Esophagus muscularis mucosa (tissue), 4 donors: ENCODE measurements at regions not wholly inside any gene's neighbourhood (a gene's known extent, or its start where the extent isn't known, plus 50 kb on each side); places are given as distances from the start of the nearest gene placed in this dataset.

ENCODE experiments used
- DNase-seq: peaks from one replicate; pipeline ENCODE4 v3.0.0-alpha.2; 2017; ENCODE audit errors: extremely low spot score
- H3K27ac ChIP-seq, 4 donors: fragments of 200-600 bp; sonication (generic); replicated peaks in 1 of 4; 1 replicate in 3 of 4; 2 replicates in 1 of 4; pipeline ENCODE4 v1.5.1; 2016 to 2019; ENCODE audit warnings: mild to moderate bottlenecking in 1 of 4
- H3K27me3 ChIP-seq, 4 donors: fragments of 200-600 bp; sonication (generic); one replicate each; pipeline versions ENCODE4 v1.5.1 to v1.6.0; 2016 to 2019
- H3K36me3 ChIP-seq, 4 donors: fragments of 200-600 bp; sonication (generic); one replicate each; pipeline ENCODE4 v1.5.1; 2016 to 2019
- H3K4me1 ChIP-seq, 4 donors: fragments of 200-600 bp; sonication (generic); one replicate each; pipeline ENCODE4 v1.5.1; 2016 to 2019
- H3K4me3 ChIP-seq, 4 donors: fragments of 200-600 bp; sonication (generic); 1 replicate in 2 of 4; 2 replicates in 2 of 4; pipeline ENCODE4 v1.5.1; 2016 to 2019; ENCODE audit warnings: mild to moderate bottlenecking in 4 of 4, moderate library complexity in 1 of 4
- H3K9me3 ChIP-seq, 4 donors: fragments of 200-600 bp; sonication (generic); 1 replicate in 3 of 4; 2 replicates in 1 of 4; pipeline ENCODE4 v1.5.1; 2016 to 2019
- CTCF ChIP-seq, 3 experiments: fragments of 200-600 bp in 2 of 3; fragments of 450-650 bp in 1 of 3; sonication (generic) in 2 of 3; IDR thresholded peaks; one replicate each; pipeline ENCODE4 v1.5.1; 2017 to 2019; ENCODE audit warnings: antibody characterized with exemption in 3 of 3, mild to moderate bottlenecking in 2 of 3, moderate library complexity in 1 of 3
- EP300 ChIP-seq: sonication (generic); formaldehyde crosslinking; IDR thresholded peaks from one replicate; pipeline ENCODE4 v1.6.1; 2017; ENCODE audit warnings: antibody characterized with exemption
- POLR2A ChIP-seq: fragments of 450-650 bp; IDR thresholded peaks from one replicate; pipeline ENCODE4 v1.6.1; 2017; ENCODE audit warnings: antibody characterized with exemption, moderate library complexity, mild to moderate bottlenecking, low read depth
- POLR2AphosphoS5 ChIP-seq, 2 donors: sonication (generic); formaldehyde crosslinking; IDR thresholded peaks; one replicate each; pipeline ENCODE4 v1.6.1; 2017; ENCODE audit warnings: antibody characterized with exemption in 2 of 2
- WGBS: methylation state at CpG from one replicate; pipeline ENCODE4 v1.1.5; 2018; 5-methylcytosine and 5-hydroxymethylcytosine counted together
- intact Hi-C: fragments of 100-400 bp; cut with DNase I; formaldehyde crosslinking; loops from one replicate; pipeline ENCODE4 v1.15.1; 2023

GRCh38 chr2:126831234-126832005, 67.3 kb upstream of the TEX51 start:
- WGBS: 82% methylated on average over 14 of the region's 14 CpGs
- Histone ChIP-seq H3K27me3 (no peaks in the 10 kb centered on the region), H3K4me1 (no peaks in the 10 kb centered on the region), H3K27ac (no peak overlapping the region), H3K4me3 (no peak overlapping the region), H3K9me3 (no peaks in the 10 kb centered on the region), H3K36me3 (no peaks in the 10 kb centered on the region)
- intact Hi-C loops: no loop called here
- TF ChIP-seq POLR2AphosphoS5 (IDR thresholded peaks at IDR 0.05) (no peak), CTCF (IDR thresholded peaks at IDR 0.05) (no peak), EP300 (no peak), POLR2A (no peak)
- DNase-seq: peak; percentile 72

- no peaks in the 10 kb centered on the region for H3K4me1 ChIP-seq
- no peak overlapping the region for H3K27ac ChIP-seq
- TF ChIP-seq POLR2A (no peak), EP300 (no peak), POLR2AphosphoS5 (IDR thresholded peaks at IDR 0.05) (no peak), CTCF (IDR thresholded peaks at IDR 0.05) (no peak)
- intact Hi-C loops: no loop called here
- H3K9me3 ChIP-seq: no peaks in the 10 kb centered on the region
- H3K36me3 ChIP-seq: no peaks in the 10 kb centered on the region
- no peaks in the 10 kb centered on the region for H3K27me3 ChIP-seq
- no peak for DNase-seq
- H3K4me3 ChIP-seq: no peak overlapping the region
These were observed 66.7 kb upstream of the TEX51 start for GRCh38 chr2:126832014-126832413.

GRCh38 chr2:126832757-126833156, 65.9 kb upstream of the TEX51 start:
- no peaks in the 10 kb centered on the region for H3K36me3 ChIP-seq
- DNase-seq: peak; percentile 75
- TF ChIP-seq EP300: no peak
- TF ChIP-seq CTCF (IDR thresholded peaks at IDR 0.05): no peak
- TF ChIP-seq POLR2AphosphoS5 (IDR thresholded peaks at IDR 0.05): no peak
- TF ChIP-seq POLR2A: no peak
- 90% methylated on average over 4 of the region's 5 CpGs for WGBS
- no peak overlapping the region for H3K27ac ChIP-seq
- no peaks in the 10 kb centered on the region for H3K4me1 ChIP-seq
- no peaks in the 10 kb centered on the region for H3K9me3 ChIP-seq
- no peaks in the 10 kb centered on the region for H3K27me3 ChIP-seq
- no peak overlapping the region for H3K4me3 ChIP-seq
- intact Hi-C loops: no loop called here

GRCh38 chr2:126834006-126834659, 64.6 kb upstream of the TEX51 start:
- intact Hi-C loops: no loop called here
- H3K36me3 ChIP-seq: no peaks in the 10 kb centered on the region
- peaks cover 0 to 3% (median 0%) of the 10 kb centered on the region in 4 donors for H3K4me1 ChIP-seq
- peak; percentile 72 for DNase-seq
- no peak overlapping the region for H3K27ac ChIP-seq
- WGBS: 98% methylated on average over 6 of the region's 6 CpGs
- H3K9me3 ChIP-seq: no peaks in the 10 kb centered on the region
- H3K4me3 ChIP-seq: no peak overlapping the region
- no peaks in the 10 kb centered on the region for H3K27me3 ChIP-seq
- TF ChIP-seq EP300: no peak
- no peak for TF ChIP-seq POLR2AphosphoS5 (IDR thresholded peaks at IDR 0.05)
- no peak for TF ChIP-seq CTCF (IDR thresholded peaks at IDR 0.05)
